Fibroblast of lung (primary cell): ENCODE measurements at regions not wholly inside any gene's neighbourhood (a gene's known extent, or its start where the extent isn't known, plus 50 kb on each side); places are given as distances from the start of the nearest gene placed in this dataset.

Source experiments
- EZH2 ChIP-seq: IDR thresholded peaks from 2 replicates; pipeline ENCODE4 v1.5.1; 2012; ENCODE audit warnings: low read length, control low read depth, mild to moderate bottlenecking; ENCODE audit errors: missing control alignments
- TF ChIP-seq, protein P1 (sequence below), 2 donors: IDR thresholded peaks in 1 of 2; conservative IDR thresholded peaks in 1 of 2; 1 replicate in 1 of 2; 2 replicates in 1 of 2; pipeline ENCODE4 v1.5.1; 2011 to 2012; ENCODE audit warnings: low read length in 2 of 2, control low read depth in 1 of 2, inconsistent platforms in 1 of 2, low read depth in 1 of 2, mild to moderate bottlenecking in 1 of 2

DNA sequence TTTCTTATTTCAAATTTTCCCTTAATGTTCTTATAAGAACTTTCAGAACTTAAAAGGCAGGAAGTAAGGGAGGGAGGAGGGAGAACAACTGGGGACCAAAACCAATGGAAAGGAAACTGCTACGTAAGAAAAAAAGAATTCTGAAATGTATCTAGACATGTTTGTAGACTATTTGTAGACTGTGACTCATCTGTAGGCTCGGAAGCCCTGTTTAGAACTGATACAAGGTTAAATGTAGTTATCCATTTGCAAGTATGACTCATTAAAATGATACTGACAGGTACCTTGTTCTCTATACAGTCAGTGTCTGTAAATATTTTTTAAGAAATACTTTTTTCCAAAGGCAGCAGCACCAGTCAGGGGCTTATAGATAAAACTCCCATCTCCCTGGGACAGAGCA is 202.0 kb downstream of the DHX15 start:
- TF ChIP-seq, protein P1, sequence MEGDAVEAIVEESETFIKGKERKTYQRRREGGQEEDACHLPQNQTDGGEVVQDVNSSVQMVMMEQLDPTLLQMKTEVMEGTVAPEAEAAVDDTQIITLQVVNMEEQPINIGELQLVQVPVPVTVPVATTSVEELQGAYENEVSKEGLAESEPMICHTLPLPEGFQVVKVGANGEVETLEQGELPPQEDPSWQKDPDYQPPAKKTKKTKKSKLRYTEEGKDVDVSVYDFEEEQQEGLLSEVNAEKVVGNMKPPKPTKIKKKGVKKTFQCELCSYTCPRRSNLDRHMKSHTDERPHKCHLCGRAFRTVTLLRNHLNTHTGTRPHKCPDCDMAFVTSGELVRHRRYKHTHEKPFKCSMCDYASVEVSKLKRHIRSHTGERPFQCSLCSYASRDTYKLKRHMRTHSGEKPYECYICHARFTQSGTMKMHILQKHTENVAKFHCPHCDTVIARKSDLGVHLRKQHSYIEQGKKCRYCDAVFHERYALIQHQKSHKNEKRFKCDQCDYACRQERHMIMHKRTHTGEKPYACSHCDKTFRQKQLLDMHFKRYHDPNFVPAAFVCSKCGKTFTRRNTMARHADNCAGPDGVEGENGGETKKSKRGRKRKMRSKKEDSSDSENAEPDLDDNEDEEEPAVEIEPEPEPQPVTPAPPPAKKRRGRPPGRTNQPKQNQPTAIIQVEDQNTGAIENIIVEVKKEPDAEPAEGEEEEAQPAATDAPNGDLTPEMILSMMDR (conservative IDR thresholded peaks at IDR 0.05 in 1 of 2, IDR thresholded peaks at IDR 0.05 in 1 of 2; ENCODE audit: low read depth in 1 of 2, low read length in 2 of 2) = no peak
- no peak for TF ChIP-seq EZH2
